ENCODE measurements at regions not wholly inside any gene's neighbourhood (a gene's known extent, or its start where the extent isn't known, plus 50 kb on each side); places are given as distances from the start of the nearest gene placed in this dataset.

- H2AFZ ChIP-seq: no peak overlapping the region
- Mint-ChIP-seq H3K4me3 (no peak overlapping the region), H3K27ac (no peak overlapping the region), H3K27me3 (ENCODE audit: insufficient read depth, low read depth, poor library complexity) (peaks cover 4% of the 10 kb centered on the region), H3K4me1 (peaks cover 13% of the 10 kb centered on the region), H3K36me3 (ENCODE audit: low read depth) (no peaks in the 10 kb centered on the region), H3K9me3 (peaks cover 16% of the 10 kb centered on the region)
- peak overlapping the region; percentile 63; the same call in 1 of the 2 replicates for H3K4me3 ChIP-seq
- no peak overlapping the region for H3K27ac ChIP-seq (ENCODE audit: low read depth)
- H3F3A ChIP-seq (replicated peaks; ENCODE audit: low read depth): no peaks in the 10 kb centered on the region
- no peaks in the 10 kb centered on the region; the same call in 1 of the 2 replicates for H3K36me3 ChIP-seq (ENCODE audit: insufficient read depth)
- ATAC-seq: no peak
- H3K4me1 ChIP-seq (ENCODE audit: insufficient read depth): peaks cover 19% of the 10 kb centered on the region
- peaks cover 35% of the 10 kb centered on the region for H3K79me2 ChIP-seq (replicated peaks; ENCODE audit: insufficient read depth)
- no peaks in the 10 kb centered on the region for H3K9me2 ChIP-seq (ENCODE audit: insufficient read depth)
- no peaks in the 10 kb centered on the region for H3K27me3 ChIP-seq (ENCODE audit: insufficient read depth)
- DNase-seq (ENCODE audit: low spot score): no peak
- no peak for TF ChIP-seq ZNF331 (CRISPR knock-in tag; IDR thresholded peaks at IDR 0.05; ENCODE audit: low read depth)
- TF ChIP-seq ZNF114 (CRISPR knock-in tag; IDR thresholded peaks at IDR 0.05): no peak
- no peak for TF ChIP-seq JUNB (IDR thresholded peaks at IDR 0.05; ENCODE audit: unreplicated experiment)
- TF ChIP-seq REST (IDR thresholded peaks at IDR 0.05; ENCODE audit: unreplicated experiment): no peak
- TF ChIP-seq EZH2 (IDR thresholded peaks at IDR 0.05; ENCODE audit: low read depth, unreplicated experiment): no peak
- no peak for TF ChIP-seq EZH2phosphoT487 (IDR thresholded peaks at IDR 0.05; ENCODE audit: unreplicated experiment)
- no peak for TF ChIP-seq STAT1 (IDR thresholded peaks at IDR 0.05; ENCODE audit: unreplicated experiment)
- TF ChIP-seq CTCF (conservative IDR thresholded peaks at IDR 0.05; ENCODE audit: low read depth in 2 of 2): no peak
- no peak for TF ChIP-seq POLR2AphosphoS5 (IDR thresholded peaks at IDR 0.05; ENCODE audit: low read depth)
- TF ChIP-seq ZNF462 (CRISPR knock-in tag; IDR thresholded peaks at IDR 0.05): no peak
- H3K4me2 ChIP-seq: peak overlapping the region; percentile 82; the same call in 1 of the 2 replicates
- no peaks in the 10 kb centered on the region; the same call in 1 of the 2 replicates for H4K20me1 ChIP-seq (replicated peaks; ENCODE audit: insufficient read depth)
Observed at GRCh38 chr9:87039809-87040392, 92.6 kb upstream of the GAS1 start.
